GM23248 (cell line): ENCODE measurements at regions not wholly inside any gene's neighbourhood (a gene's known extent, or its start where the extent isn't known, plus 50 kb on each side); places are given as distances from the start of the nearest gene placed in this dataset.
"Not testable (repeated sequence)": the region's sequence is repeated elsewhere in the genome, so short reads cannot be mapped to it uniquely, and the experiment has no call there.

Experiments
- DNase-seq: peaks from one replicate; pipeline ENCODE4 v3.0.0-alpha.2; 2015
- H2AFZ ChIP-seq: fragments of 200-600 bp; sonication (generic); 2 replicates; pipeline ENCODE4 v1.6.1; 2016; ENCODE audit warnings: antibody characterized with exemption
- H3F3A ChIP-seq: fragments of 200-600 bp; sonication (generic); 2 replicates; pipeline ENCODE4 v1.6.1; 2016; ENCODE audit warnings: mild to moderate bottlenecking, antibody characterized with exemption, mixed run types; ENCODE audit not compliant: insufficient read depth
- H3K27ac ChIP-seq: fragments of 200-600 bp; sonication (generic); 2 replicates; pipeline ENCODE4 v1.5.1; 2016; ENCODE audit warnings: mild to moderate bottlenecking
- H3K27me3 ChIP-seq: fragments of 200-600 bp; sonication (generic); replicated peaks from 2 replicates; pipeline ENCODE4 v1.6.1; 2016; ENCODE audit warnings: mild to moderate bottlenecking; ENCODE audit not compliant: insufficient read depth
- H3K36me3 ChIP-seq: fragments of 200-600 bp; sonication (generic); 2 replicates; pipeline ENCODE4 v1.6.1; 2016; ENCODE audit warnings: low read depth, mild to moderate bottlenecking
- H3K4me1 ChIP-seq: fragments of 200-600 bp; sonication (generic); 2 replicates; pipeline ENCODE4 v1.6.1; 2016; ENCODE audit warnings: mild to moderate bottlenecking; ENCODE audit not compliant: insufficient read depth
- H3K4me2 ChIP-seq: fragments of 200-600 bp; sonication (generic); one replicate; pipeline ENCODE4 v1.6.1; 2016; ENCODE audit warnings: mild to moderate bottlenecking; ENCODE audit not compliant: unreplicated experiment
- H3K4me3 ChIP-seq: fragments of 200-600 bp; sonication (generic); 2 replicates; pipeline ENCODE4 v1.5.1; 2016; ENCODE audit warnings: mild to moderate bottlenecking
- H3K79me2 ChIP-seq: fragments of 200-600 bp; sonication (generic); 2 replicates; pipeline ENCODE4 v1.6.1; 2016; ENCODE audit warnings: mild to moderate bottlenecking; ENCODE audit not compliant: insufficient read depth
- H3K9ac ChIP-seq: fragments of 200-600 bp; sonication (generic); 2 replicates; pipeline ENCODE4 v1.6.1; 2016; ENCODE audit warnings: mild to moderate bottlenecking
- H3K9me2 ChIP-seq: fragments of 200-600 bp; sonication (generic); 2 replicates; pipeline ENCODE4 v1.6.1; 2016; ENCODE audit warnings: mixed run types, mild to moderate bottlenecking, moderate library complexity; ENCODE audit not compliant: insufficient read depth
- H3K9me3 ChIP-seq: fragments of 200-600 bp; sonication (generic); one replicate; pipeline ENCODE4 v1.6.1; 2017; ENCODE audit warnings: low read depth
- H4K20me1 ChIP-seq: fragments of 200-600 bp; sonication (generic); 2 replicates; pipeline ENCODE4 v1.6.0; 2016; ENCODE audit not compliant: insufficient read depth
- WGBS, 2 experiments: methylation state at CpG; one replicate each; pipeline ENCODE4 v1.1.6; 2015 to 2017; ENCODE audit warnings: low lambda C conversion rate in 2 of 2, low coverage in 1 of 2; ENCODE audit errors: missing lambda C conversion rate in 2 of 2; 5-methylcytosine and 5-hydroxymethylcytosine counted together
- in situ Hi-C: fragments of 300-500 bp; cut with MboI; formaldehyde crosslinking; loops from 2 replicates; pipeline ENCODE4 v1.15.0; 2020

GRCh38 chr2:89200247-89200527, 508.7 kb downstream of the RPIA start:
- H3K4me3 ChIP-seq, H3F3A ChIP-seq, H3K27ac ChIP-seq, H3K27me3 ChIP-seq, H3K9ac ChIP-seq, H3K79me2 ChIP-seq, H4K20me1 ChIP-seq, in situ Hi-C loops, H3K4me2 ChIP-seq, H3K9me2 ChIP-seq, H3K9me3 ChIP-seq, H3K4me1 ChIP-seq, DNase-seq, H3K36me3 ChIP-seq, H2AFZ ChIP-seq: not testable (repeated sequence)
- WGBS, 2 experiments: 34 to 38% methylated on average over 4 of the region's 4 CpGs

GRCh38 chr2:89202518-89202917, 511.0 kb downstream of the RPIA start:
- in situ Hi-C loops, H3K36me3 ChIP-seq, H3K9ac ChIP-seq, H4K20me1 ChIP-seq, H3K4me3 ChIP-seq, DNase-seq, H3K79me2 ChIP-seq, H3K4me1 ChIP-seq, H3K9me3 ChIP-seq, H3K9me2 ChIP-seq, H3K4me2 ChIP-seq, H3K27ac ChIP-seq, H3F3A ChIP-seq, H2AFZ ChIP-seq, H3K27me3 ChIP-seq: not testable (repeated sequence)
- WGBS, 2 experiments: 0 to 3% methylated on average over 1 of the region's 1 CpG

- H2AFZ ChIP-seq, H3K4me2 ChIP-seq, in situ Hi-C loops: not testable (repeated sequence)
Observed at GRCh38 chr2:89205153-89205552, 513.7 kb downstream of the RPIA start.

GRCh38 chr2:89208144-89208932, 516.9 kb downstream of the RPIA start:
- H3K4me3 ChIP-seq, H3K4me1 ChIP-seq, H3K27me3 ChIP-seq, H3K79me2 ChIP-seq, H4K20me1 ChIP-seq, in situ Hi-C loops, H3K9me3 ChIP-seq, H3K36me3 ChIP-seq, H3F3A ChIP-seq, H3K9me2 ChIP-seq: not testable (repeated sequence)
- Histone ChIP-seq H3K27ac (peak overlapping the region; percentile 66), H3K9ac (peak overlapping the region; percentile 40; the same call in 1 of the 2 replicates), H3K4me2 (peak overlapping the region; percentile 40), H2AFZ (peak overlapping the region; percentile 16; the same call in 1 of the 2 replicates)
- peak; percentile 90 for DNase-seq
- WGBS, 2 experiments: 19 to 21% methylated on average over 9 of the region's 9 CpGs

More at GRCh38 chr2:89205153-89205552, 513.7 kb downstream of the RPIA start:
- not testable (repeated sequence) for H3K27me3 ChIP-seq, H3K4me3 ChIP-seq, H3F3A ChIP-seq, H3K27ac ChIP-seq, H4K20me1 ChIP-seq, H3K9me2 ChIP-seq, H3K9ac ChIP-seq, H3K79me2 ChIP-seq, H3K36me3 ChIP-seq, H3K9me3 ChIP-seq, H3K4me1 ChIP-seq
- 15 to 16% methylated on average over 11 of the region's 11 CpGs for WGBS, 2 experiments
- DNase-seq: peak; percentile 34

- H3K36me3 ChIP-seq, H3K9me3 ChIP-seq, H3K4me3 ChIP-seq, H3K4me1 ChIP-seq, in situ Hi-C loops, H3K27ac ChIP-seq, H3K27me3 ChIP-seq, H4K20me1 ChIP-seq, H2AFZ ChIP-seq, H3F3A ChIP-seq, H3K4me2 ChIP-seq, H3K9me2 ChIP-seq, H3K79me2 ChIP-seq, H3K9ac ChIP-seq: not testable (repeated sequence)
- DNase-seq: peak; percentile 36
- WGBS, 2 experiments: 0% methylated on average over 3 of the region's 3 CpGs
Observed at GRCh38 chr2:89213151-89213550, 521.7 kb downstream of the RPIA start.

GRCh38 chr2:89213811-89214210, 522.3 kb downstream of the RPIA start:
- H3K36me3 ChIP-seq, H3K27ac ChIP-seq, H3K4me3 ChIP-seq, H3K9me2 ChIP-seq, H3K9ac ChIP-seq, H2AFZ ChIP-seq, H3F3A ChIP-seq, H3K4me1 ChIP-seq, H3K27me3 ChIP-seq, H3K4me2 ChIP-seq, H4K20me1 ChIP-seq, H3K79me2 ChIP-seq, H3K9me3 ChIP-seq, in situ Hi-C loops, DNase-seq: not testable (repeated sequence)
- 42 to 44% methylated on average over 1 of the region's 1 CpG for WGBS, 2 experiments

GRCh38 chr2:89221474-89221873, 530.0 kb downstream of the RPIA start:
- H3K36me3 ChIP-seq, DNase-seq, H3K9ac ChIP-seq, H3K27ac ChIP-seq, H3K27me3 ChIP-seq, H3K9me2 ChIP-seq, H4K20me1 ChIP-seq, H2AFZ ChIP-seq, H3K9me3 ChIP-seq, H3K4me1 ChIP-seq, H3K4me3 ChIP-seq, H3K79me2 ChIP-seq, H3K4me2 ChIP-seq, in situ Hi-C loops, H3F3A ChIP-seq: not testable (repeated sequence)
- WGBS, 2 experiments: no CpG with 5 or more reads among the region's 2 CpGs
